ENCODE measurements at regions not wholly inside any gene's neighbourhood (a gene's known extent, or its start where the extent isn't known, plus 50 kb on each side); places are given as distances from the start of the nearest gene placed in this dataset.

DNA sequence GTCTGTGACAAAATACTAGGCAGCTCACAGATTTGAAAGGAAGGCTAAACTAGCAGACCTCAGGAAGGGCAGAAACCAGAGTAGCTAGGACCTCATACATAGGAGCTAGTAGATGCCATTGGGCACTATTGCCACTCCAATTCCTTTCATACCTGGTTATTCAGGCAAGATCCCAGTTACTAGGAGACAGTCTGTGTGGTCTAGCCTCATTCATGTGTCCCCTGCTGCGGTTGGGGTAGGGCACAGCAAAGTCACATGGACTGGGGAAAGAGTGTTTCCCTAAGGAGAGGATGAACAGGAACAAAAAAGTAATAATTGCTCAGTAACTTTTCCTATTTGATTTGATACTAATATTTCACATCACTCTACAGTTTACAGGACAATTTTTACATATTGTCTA is 204.6 kb upstream of the HEY2 start:
- no peak for DNase-seq (ENCODE audit: low read depth in 2 of 2)

DNA sequence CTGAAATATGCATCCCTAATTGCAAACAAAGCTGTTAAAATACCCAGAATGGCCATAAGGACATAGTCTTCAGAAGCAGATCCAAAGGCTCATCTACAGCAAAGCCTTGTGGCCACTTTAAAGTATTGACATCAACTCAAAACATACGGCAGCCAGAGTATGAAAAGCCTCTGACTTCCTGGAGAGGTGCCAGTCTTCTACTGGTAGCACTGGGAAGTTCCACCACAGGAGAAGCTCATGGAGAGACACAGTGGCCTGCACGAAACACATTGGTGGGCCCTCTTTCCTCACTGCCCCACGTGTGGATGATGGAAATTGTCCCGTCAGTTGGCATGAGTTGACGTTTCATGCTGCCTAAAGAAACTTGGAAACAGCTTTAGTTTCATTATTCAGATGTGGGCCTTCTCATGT is 202.6 kb upstream of the HEY2 start:
- no peak for DNase-seq (ENCODE audit: low read depth in 2 of 2)

DNA sequence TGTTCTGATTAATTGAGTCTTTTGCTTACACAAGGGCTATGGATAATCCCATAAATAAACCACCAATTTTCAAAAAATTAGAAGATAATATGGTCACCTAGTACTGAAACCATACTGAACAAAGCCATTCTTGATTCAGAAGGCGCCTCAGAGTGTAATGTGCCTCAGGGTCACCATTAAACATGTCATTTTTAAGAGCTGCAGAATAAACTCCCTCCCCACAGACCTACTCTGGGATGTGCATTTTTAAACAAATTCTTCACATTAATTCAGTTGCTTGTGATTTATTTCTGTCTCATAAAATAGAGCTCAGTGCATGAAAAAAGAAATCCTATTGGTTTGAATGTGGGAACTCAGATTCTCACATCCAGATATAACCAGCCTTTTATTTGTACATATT is 202.1 kb upstream of the HEY2 start:
- DNase-seq (ENCODE audit: low read depth in 2 of 2): no peak

DNA sequence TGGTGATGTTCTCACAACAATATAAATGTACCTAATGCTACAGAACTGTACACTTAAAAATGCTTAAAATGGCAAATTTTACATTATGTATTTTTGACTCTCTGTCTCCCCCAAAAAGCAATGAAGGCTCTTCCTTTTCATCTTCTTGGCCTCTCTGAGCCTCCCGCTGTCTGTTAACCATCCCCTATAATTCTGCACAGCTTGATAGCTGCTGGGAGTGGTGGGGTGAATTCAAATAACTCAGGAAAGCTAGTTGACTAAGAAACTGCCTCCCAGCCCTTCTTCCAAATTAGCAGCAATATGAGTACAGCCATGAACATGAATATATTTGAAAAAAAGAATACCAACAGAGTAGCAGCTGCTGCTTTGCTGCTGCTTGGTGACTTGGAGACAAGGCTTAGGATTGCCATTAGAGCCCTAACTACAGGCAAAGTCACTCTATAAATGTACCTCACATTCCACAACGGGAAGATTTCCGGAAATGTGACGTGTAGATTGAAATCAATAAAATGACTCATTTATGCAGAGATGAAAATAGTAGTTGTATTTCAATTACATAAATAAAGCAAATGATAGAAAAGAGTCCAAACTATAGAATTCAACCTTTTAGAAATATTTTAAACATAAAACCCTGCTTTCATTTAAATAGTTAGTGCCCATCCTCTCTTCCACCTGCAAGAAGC is 200.1 kb upstream of the HEY2 start:
- no peak for DNase-seq (ENCODE audit: low read depth in 2 of 2)

DNA sequence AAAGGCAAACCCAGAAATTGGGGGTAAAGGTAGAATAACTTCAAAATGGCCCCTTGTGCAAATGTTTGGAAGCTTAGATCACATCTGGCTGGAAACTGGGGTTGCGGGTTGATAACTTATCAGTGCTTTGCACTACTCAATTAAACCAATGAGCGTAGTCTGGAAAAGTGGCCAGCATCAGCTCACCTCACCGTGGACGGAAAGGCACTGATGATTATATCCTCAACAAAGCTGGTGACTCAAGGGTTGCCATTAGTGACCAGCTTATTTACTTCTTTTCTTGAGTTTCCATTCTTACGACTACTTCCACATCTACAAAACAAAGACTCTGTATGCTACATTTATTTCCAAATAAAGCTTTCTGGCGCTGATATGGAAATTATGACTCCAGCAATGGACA is 198.5 kb upstream of the HEY2 start:
- no peak for DNase-seq (ENCODE audit: low read depth in 2 of 2)

DNA sequence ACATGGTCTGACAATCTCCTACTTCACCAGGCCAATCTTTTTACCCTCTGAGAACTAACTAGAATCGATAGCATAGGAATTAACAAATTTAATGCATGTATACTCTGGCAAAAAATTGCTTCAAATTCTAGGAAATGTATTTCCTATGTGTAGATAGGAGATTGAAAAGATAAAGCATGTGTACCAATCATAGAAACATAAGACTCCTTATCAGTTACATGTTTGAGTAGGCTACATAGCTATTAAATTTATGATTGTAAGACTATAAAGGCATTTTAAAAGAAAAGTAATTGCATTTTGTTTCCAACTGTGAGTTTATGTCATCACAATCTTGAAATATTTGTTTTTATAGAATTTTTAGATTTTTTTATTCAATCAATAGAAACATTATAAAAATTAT is 196.6 kb upstream of the HEY2 start:
- DNase-seq (ENCODE audit: low read depth in 2 of 2): no peak

DNA sequence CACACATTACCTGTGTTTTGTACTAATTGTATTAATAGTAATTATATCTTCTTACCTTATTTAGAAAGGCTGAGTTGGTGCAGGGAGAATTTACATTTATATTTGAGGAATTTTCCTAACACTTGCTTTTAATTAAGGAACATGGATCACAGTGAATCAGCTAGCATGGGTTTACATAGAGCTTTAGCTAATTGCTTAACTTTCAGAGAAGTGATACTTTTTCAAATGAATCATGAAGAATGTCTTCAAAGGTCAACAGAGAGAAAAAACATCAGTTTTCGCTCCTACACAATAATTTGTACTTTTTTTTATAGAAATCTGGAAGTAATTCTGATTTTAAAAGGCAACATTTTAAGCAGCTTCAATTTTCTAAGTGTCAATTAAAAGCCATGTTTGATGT is 195.0 kb upstream of the HEY2 start:
- peak; percentile 10 to 12 for DNase-seq (ENCODE audit: low read depth in 2 of 2)

DNA sequence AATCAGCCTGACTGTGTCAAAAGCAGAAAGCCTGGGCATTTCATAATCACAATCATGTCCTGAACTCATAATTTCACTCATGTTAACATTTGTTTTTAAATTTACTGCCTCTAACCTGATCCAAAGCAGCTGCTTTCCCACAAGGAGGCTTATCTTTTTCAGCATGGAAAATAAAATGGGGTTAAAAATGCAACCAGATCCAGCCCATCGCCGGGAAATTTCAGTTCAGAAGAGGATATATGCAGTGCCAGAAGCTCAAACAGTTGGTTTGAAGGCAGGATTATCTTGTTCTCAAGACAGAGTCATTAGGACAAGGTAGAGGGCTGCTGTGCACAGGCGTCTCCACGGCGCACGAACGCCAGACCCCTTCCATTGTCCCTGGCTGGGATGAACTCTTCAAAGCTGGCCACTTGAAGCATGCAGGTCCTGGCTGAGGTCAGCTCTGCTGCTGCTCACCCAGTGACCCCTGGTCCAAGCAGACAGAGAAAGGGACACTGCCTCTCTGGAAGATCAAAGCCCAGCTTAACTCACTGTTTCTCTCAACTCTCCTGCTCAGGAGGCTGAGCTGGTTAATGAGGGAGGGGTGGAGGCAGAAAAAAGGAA is 191.1 kb upstream of the HEY2 start:
- no peak for DNase-seq (ENCODE audit: low read depth in 2 of 2)

DNA sequence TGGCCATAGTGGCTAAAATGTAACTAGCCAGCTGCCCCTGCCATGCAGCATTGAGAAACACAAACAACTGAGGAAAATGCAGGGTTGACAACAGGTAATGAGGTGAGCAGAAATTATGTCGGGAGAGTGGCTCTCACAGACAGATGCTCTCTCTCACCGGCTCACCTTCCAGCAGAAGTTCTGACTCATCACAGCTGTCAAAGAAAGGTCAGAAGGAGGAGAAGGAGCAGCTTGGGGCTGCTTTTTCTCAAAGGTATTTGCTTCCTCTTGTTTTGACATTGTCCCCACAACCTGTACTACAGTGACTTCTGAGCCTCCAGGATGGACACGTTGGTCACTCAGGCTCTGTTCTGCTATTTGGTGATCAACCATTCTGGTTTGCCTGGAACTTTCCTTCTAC is 190.5 kb upstream of the HEY2 start:
- no peak for DNase-seq (ENCODE audit: low read depth in 2 of 2)

DNA sequence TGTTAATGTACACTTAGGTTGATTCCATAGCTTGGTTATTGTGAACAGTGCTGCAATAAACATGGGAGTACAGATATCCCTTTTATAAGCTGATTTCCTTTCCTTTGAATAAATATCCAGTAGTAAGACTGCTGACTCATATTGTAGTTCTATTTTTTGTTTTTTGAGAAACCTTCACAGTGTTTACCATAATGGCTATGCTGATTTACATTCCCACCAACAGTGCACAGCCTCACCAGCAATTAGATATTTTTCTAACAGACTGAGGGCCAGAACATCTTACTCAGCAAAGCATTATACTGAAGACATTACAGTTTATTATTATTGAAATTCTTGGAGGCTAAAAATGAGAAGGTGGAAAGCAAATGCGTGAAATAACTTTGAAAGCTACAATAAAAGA is 187.3 kb upstream of the HEY2 start:
- DNase-seq (ENCODE audit: low read depth in 2 of 2): no peak

DNA sequence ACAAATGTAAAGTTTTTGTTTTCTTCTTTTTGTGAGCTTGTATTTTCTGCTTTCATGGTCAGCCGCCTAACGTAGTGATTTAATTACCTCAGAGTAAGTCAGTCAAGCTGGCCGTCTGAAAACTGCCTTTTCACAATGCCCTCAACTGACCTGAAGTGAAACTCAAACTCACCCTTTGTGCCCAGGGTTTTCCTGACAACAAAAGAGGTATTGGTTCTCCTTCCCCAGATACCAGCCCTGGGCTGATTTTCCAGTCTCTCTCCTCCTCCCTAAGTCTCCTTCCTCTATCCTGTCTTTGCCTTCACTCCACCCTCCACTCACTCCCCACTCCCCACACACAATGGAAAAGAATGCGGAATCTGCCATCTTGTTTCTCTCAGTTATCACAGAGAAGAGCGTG is 184.5 kb upstream of the HEY2 start:
- DNase-seq (ENCODE audit: low read depth in 2 of 2): no peak

DNA sequence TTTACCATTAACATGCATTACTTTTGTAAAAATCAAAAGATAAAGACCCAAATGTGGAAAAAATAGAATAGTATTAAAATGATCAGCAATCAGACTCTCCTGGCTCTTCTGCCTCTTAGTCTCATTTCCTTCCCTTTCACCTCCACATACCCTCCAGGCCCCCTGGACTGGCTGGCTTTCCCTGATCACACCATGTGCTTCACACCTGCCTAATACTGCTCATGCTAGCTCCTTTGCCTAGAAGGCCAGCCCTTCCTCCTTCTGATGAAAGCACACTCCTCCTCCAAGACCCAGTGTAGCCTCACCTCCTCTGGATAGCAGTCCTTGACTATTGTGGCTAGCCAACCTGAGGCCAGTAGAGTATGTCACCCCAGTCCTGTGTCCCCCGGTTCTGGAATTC is 182.0 kb upstream of the HEY2 start:
- DNase-seq (ENCODE audit: low read depth in 2 of 2): no peak

DNA sequence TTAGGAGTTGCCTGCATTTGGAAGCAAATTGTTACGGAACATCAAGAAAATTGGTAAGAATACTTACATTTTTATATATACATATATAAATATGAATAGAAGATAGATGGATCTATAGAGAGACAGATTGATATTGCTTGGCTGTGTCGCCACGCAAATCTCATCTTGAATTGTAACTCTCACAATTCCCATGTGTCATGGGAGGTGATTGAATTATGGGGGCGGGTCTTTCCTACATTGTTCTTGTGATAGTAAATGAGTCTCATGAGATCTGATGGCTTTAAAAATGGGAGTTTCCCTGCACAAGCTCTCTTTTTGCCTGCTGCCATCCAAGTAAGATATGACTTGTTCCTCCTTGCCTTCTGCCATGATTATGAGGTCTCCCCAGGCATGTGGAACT is 180.8 kb upstream of the HEY2 start:
- no peak for DNase-seq (ENCODE audit: low read depth in 2 of 2)

DNA sequence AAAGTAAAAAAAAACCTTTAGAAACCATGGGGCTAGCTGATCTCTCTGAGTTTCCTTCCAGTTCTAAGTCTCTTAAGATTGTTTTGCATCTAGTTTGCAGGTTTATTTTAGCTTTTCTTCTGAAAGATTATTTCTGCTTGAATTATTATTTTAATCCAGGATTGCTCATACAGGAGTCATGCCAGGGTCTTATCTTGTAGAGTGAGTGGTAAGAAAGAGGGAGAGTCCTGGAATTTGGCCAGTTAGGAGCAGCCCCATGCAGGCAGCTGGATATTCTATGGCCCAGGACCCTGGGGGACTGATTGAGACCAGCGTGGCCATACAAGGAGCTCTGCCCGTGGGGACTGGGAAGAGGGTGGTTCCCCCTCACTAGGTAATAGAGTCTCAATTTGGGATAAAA is 178.9 kb upstream of the HEY2 start:
- no peak for DNase-seq (ENCODE audit: low read depth in 2 of 2)

DNA sequence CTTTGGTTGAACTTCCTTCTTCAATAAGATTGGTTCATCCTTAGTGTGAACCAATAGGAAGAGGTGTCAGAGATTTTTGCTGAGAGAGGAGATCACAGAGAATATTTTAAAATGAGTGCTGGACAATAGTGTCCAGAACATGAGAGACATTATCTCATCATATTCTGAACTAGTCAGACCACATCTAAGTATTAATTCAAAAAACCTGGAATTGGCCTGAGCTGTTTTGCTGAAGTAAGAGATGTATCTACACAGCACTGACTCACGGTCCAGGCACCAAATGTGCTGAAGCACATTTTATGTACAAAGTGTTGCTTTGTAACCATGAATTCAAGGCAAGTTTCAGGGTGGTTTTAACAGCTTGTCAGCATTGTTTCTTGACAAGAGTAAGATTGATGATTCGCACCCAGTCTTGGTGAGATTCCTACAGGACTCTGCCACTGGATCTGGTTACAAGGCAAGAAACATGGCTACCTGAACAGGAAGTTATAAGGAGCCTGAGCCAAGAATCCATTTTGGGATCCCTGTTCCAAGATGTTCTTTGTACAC is 178.2 kb upstream of the HEY2 start:
- DNase-seq (ENCODE audit: low read depth in 2 of 2): no peak

DNA sequence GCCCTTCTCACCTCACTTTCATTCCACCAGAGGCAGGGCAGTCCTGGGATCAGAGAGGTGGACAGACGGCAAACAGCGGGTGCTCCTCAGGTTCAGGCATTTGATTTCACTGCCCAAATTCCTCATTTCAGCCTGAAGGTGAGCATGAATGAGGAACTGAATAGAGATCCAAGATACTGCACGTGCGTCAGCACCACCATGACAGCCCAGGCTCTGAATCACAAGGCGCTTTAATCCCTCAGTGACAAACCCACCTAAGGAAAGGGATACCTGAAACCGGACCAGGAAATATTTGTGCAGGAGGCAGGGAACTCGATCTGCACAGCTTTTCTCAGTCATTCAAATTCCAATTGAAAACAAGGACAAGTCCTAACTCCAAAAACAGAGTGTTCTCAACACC is 174.8 kb upstream of the HEY2 start:
- no peak for DNase-seq (ENCODE audit: low read depth in 2 of 2)

DNA sequence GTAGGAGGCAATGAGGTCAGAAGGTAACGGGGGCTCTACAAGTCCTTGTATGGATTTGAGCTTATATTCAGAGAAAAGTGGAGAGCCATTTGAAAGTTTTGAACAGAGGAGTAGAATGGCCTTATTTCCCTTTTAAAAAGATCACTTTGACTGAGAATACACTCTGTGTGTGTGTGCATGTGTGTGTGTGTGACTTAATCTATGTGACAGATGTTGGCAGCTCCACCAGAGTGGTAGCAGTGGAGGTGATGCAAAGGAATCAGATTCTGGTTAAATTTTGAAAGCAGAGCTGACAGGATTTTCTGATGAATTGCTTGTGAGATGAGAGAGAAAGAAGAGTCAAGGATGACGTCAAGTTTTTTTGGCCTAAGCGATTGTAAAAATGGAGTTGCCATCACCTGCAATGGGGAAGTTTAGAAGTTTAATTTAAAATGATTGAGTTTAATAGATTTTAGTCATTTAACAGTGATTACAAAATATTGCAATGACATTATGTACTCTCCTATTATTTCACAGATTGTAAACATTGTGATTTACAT is 172.2 kb upstream of the HEY2 start:
- no peak for DNase-seq (ENCODE audit: low read depth in 2 of 2)

DNA sequence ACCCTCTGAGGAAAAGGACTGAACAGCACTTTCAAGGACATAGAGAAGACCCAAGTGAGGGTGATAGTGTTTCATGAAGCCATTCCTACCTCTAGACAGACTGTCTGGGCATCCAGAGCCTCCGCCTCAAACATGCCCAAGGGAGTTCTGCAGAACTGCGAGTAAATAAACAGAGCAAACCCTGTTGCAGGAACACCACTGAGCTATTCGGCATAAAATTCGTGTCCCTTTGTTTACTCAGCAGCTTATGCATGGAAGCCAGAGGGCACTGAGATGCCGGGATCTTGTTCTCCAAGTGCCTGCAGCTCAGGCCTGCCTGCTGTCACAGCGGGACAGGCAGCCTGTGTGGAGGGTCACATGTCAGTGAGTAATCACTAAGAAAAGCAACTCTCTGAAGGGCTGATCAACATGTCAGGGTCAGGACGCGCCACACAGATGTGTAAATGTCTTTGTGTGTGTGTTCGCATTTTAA is 164.9 kb upstream of the HEY2 start:
- DNase-seq (ENCODE audit: low read depth in 2 of 2): no peak

DNA sequence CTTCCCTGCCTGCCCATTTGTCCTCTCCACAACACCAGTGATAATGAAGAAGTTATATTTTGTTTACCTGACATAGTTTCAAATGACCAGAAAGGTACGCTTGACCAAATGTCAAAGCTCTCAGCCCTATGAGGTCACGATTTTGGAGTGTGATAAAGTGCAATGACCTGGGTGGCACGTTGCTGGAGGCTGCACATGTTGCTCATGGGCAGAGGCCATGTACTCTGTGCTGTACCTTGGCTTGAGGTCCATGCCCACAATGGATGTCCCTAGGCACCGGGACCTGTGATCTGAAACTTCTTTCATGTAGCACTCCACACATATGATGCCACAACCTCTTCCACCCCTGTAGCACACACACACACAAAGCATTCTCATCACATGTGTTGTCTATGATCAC is 164.0 kb upstream of the HEY2 start:
- no peak for DNase-seq (ENCODE audit: low read depth in 2 of 2)

DNA sequence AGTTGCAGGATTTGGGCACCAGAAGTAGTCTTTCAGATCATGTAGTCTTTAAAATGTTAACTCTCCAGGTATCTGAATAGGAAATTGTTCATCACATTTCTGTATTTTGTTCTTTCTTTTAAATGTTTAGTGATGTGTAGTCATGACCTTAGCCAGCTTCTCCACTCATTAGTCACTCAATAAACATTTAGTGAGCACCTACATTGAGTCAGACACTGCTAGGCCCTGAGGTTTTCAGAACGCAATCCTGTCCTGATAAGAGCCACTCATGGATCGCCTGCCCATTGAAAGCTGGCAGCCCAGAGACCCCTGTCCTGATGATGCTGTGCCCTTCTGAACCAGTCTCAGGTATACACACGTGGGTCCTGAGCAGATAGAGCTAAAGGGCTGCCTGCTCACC is 163.4 kb upstream of the HEY2 start:
- no peak for DNase-seq (ENCODE audit: low read depth in 2 of 2)

DNA sequence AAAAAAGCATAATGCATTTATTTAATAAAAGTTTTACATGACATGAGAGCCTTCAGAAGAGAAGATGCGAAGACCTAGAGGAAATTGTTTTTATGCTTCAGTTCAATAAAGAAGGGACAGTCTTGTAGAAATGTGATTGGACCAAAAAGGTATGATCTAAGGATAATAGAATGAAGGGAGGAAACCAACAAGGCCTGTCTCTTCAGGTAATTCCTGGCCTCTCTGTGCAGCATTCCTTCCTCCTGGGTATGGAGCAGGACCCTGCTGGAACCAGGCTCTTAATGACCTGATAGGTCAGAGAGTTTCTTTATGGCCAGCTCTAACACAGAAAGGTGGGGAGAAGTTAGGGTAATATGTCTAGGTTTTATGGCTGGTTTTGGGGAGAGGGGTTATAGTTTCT is 162.8 kb upstream of the HEY2 start:
- DNase-seq (ENCODE audit: low read depth in 2 of 2): no peak

DNA sequence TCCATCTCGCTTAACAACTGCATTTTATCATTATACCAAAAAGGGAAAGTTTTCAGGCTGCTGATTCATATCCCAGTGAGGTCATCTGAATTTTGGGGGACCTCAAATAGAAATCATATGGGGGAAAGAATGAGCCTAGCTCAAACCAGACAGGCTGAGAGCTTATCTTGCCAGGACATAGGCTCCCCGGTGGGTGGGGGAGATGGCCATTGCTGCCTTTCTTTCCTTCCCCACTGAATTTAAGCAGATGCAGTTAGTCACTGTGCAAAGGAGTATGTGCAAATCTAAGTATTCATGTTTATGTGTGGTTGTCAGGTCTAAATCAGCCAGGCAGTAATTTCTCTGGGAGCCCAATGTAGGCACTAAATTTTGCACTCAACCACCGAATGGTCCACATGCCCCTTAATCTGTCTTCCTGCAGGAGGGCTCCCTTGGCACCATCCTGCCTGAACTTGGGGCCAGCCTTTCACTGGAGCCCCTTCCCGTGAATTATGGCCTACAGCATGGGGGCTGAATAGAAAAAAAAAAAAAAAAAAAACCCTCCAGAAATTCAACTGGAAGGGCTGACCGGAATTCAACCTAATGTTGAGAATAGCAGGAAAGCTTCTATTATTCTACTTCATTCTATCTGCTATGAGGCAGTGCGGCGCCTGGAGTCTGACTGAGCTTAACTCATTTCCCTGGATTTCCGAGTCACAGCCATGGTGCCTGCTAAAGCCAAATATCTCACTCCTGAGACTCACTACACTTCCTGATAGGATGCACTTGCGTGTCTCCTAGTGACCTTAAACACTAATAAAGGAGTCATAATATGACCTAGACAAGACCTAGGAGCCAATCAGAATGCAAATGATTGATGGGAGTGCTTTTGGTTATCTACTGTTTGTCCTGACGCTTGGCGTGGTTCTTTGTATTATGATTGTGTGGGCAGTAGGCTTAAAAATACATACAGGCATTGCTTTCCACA is 161.5 kb upstream of the HEY2 start:
- DNase-seq (ENCODE audit: low read depth in 2 of 2): no peak
